Psoas muscle (tissue), 7 donors: ENCODE measurements at regions not wholly inside any gene's neighbourhood (a gene's known extent, or its start where the extent isn't known, plus 50 kb on each side); places are given as distances from the start of the nearest gene placed in this dataset.
"Not testable (repeated sequence)": the region's sequence is repeated elsewhere in the genome, so short reads cannot be mapped to it uniquely, and the experiment has no call there.

Experiments used
- ATAC-seq, 4 donors: fragments of 200-7000 bp; cut with Tn5 transposase; one replicate each; pipeline ENCODE4 v1.9.1; 2020; ENCODE audit warnings: moderate library complexity in 3 of 4, mild to moderate bottlenecking in 2 of 4
- DNase-seq, 2 donors: peaks; one replicate each; pipeline ENCODE4 v3.0.0-alpha.2; 2020
- H3K27ac ChIP-seq: fragments of 200-600 bp; one replicate; pipeline ENCODE4 v1.8.0; 2022
- H3K27me3 ChIP-seq, 3 donors: fragments of 200-600 bp in 1 of 3; one replicate each; pipeline versions ENCODE4 v1.6.1 to v1.8.0; 2013 to 2022; ENCODE audit warnings: low read length in 2 of 3, mild to moderate bottlenecking in 2 of 3, moderate library complexity in 1 of 3; ENCODE audit not compliant: insufficient read depth in 3 of 3
- H3K36me3 ChIP-seq, 2 donors: fragments of 200-600 bp in 1 of 2; one replicate each; pipeline versions ENCODE4 v1.6.1 to v1.8.0; 2013 to 2022; ENCODE audit warnings: low read depth in 1 of 2, mild to moderate bottlenecking in 1 of 2, moderate library complexity in 1 of 2; ENCODE audit not compliant: insufficient read depth in 1 of 2
- H3K4me1 ChIP-seq: fragments of 200-600 bp; one replicate; pipeline ENCODE4 v1.8.0; 2022
- H3K4me3 ChIP-seq: fragments of 200-600 bp; one replicate; pipeline ENCODE4 v1.8.0; 2022; ENCODE audit warnings: mild to moderate bottlenecking
- H3K9me3 ChIP-seq: fragments of 200-600 bp; one replicate; pipeline ENCODE4 v1.8.0; 2022
- WGBS, 3 donors: extraction: QIAGEN DNeasy Blood & Tissue Kit; methylation state at CpG; one replicate each; pipeline versions ENCODE4 v1.1.6 to v1.1.7; 2013; 5-methylcytosine and 5-hydroxymethylcytosine counted together
- intact Hi-C, 2 donors: fragments of 100-400 bp; cut with DNase I; formaldehyde crosslinking; loops; one replicate each; pipeline versions ENCODE4 v1.11.0 to v1.14.2; 2022
- TF ChIP-seq, protein P1 (sequence below): fragments of 200-600 bp; IDR thresholded peaks from one replicate; pipeline ENCODE4 v1.8.0; 2022; ENCODE audit warnings: antibody characterized with exemption
- donor health status: healthy with polysubstance abuse.
- donor health status: DM: no; HTN: no; CAD: no; lungs with moderate emphysema.
- donor health status: Bipolar disorder and iron deficiency.
- donor health status: healthy.
- donor health status: DM: yes; HTN: yes; CAD: no.
- donor health status: DM: no; HTN: no; CAD: no.
- donor health status: DM: yes; HTN: yes; CAD: no.

DNA sequence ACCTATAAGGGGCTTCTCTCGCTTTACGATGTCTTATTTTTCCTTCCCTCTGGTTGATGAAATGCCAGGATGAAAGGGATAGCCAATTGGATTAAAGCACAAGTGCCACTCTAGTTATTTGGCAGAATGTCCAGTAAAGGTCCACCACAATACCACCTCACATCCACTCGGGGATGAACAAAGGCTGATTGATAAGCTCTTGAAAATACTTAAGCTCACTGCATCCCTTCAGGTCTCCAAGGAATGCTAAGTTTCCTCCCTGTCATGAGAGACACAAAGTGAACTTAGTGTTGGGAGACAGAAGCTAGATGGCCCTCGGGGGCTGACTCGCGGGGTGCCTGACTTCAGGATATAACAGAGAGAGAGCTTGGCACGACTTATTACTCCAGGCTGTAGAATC lies 185.9 kb upstream of the ZNF644 start:
- DNase-seq, H3K27me3 ChIP-seq, ATAC-seq, H3K4me1 ChIP-seq, intact Hi-C loops, H3K27ac ChIP-seq, H3K9me3 ChIP-seq, H3K36me3 ChIP-seq, H3K4me3 ChIP-seq: not testable (repeated sequence)
- 85% methylated on average over 7 of the region's 7 CpGs for WGBS, 3 donors

DNA sequence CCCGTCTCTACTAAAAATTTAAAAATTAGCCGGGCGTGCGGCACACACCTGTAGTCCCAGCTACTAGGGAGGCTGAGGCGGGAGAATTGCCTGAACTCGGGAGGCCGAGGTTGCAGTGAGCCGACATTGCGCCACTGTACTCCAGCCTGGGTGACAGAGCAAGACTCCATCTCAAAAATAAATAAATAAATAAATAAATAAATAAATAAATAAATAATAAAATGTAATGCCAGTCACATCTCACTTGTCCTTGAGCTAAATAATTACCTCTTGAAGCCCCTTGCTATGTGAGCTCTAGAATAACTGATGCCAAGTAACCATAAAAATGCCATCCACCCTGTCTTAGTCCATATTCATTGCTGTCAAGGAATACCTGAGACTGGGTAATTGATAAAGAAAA lies 182.3 kb upstream of the ZNF644 start:
- DNase-seq, H3K36me3 ChIP-seq, H3K27ac ChIP-seq, H3K9me3 ChIP-seq, H3K27me3 ChIP-seq, ATAC-seq, H3K4me3 ChIP-seq, intact Hi-C loops, H3K4me1 ChIP-seq: not testable (repeated sequence)
- WGBS, 3 donors, result 97 to 98% (median 97%) methylated on average over 9 of the region's 9 CpGs

DNA sequence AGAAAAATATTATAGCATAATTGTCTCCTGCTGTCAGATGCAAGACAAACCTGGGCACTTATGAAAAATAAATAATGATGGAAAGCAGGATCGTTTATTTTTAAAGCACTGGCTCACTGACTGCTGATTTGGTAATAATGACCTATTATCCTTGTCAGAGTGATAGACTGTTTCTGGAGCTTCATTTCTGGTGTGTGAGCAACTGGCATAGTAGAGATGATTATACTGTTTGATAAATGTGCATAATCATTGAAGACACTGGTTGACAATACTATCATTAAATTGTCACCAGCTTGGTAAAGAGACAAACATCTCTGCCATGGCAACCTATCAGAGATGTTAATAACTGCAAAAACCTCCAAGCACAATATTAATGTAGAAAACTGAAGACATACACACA lies 179.9 kb upstream of the ZNF644 start:
- intact Hi-C loops, result no loop called here
- ATAC-seq, result no peak
- no peaks in the 10 kb centered on the region for H3K9me3 ChIP-seq
- H3K4me3 ChIP-seq, result no peak overlapping the region
- H3K27ac ChIP-seq, result no peak overlapping the region
- no peaks in the 10 kb centered on the region for H3K36me3 ChIP-seq
- TF ChIP-seq, protein P1, sequence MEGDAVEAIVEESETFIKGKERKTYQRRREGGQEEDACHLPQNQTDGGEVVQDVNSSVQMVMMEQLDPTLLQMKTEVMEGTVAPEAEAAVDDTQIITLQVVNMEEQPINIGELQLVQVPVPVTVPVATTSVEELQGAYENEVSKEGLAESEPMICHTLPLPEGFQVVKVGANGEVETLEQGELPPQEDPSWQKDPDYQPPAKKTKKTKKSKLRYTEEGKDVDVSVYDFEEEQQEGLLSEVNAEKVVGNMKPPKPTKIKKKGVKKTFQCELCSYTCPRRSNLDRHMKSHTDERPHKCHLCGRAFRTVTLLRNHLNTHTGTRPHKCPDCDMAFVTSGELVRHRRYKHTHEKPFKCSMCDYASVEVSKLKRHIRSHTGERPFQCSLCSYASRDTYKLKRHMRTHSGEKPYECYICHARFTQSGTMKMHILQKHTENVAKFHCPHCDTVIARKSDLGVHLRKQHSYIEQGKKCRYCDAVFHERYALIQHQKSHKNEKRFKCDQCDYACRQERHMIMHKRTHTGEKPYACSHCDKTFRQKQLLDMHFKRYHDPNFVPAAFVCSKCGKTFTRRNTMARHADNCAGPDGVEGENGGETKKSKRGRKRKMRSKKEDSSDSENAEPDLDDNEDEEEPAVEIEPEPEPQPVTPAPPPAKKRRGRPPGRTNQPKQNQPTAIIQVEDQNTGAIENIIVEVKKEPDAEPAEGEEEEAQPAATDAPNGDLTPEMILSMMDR, result no peak
- DNase-seq, result no peak
- H3K27me3 ChIP-seq, result no peaks in the 10 kb centered on the region
- 70 to 84% (median 80%) methylated on average over 1 of the region's 1 CpG for WGBS, 3 donors
- H3K4me1 ChIP-seq, result no peaks in the 10 kb centered on the region

DNA sequence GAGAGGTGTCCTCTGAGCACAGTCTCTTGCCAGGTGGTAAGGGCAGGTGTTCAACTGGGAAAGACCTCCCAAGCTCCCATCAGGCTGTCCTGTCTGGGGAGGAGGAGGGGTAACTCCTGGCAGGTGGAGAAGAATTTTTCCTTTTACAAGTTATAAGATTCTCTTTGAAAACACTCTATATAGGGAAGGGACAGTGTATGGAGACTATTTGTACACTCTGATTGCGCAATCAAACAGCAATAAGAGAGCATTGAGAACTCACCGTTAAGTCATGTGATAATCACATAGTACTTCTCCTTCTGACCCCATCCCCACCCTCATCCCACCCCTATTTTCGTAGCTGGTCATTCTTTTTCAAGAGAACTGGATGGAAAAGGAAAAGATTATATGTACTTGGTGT lies 179.3 kb upstream of the ZNF644 start:
- no peaks in the 10 kb centered on the region for H3K36me3 ChIP-seq
- WGBS, 3 donors, result 66 to 68% (median 68%) methylated on average over 3 of the region's 3 CpGs
- no peaks in the 10 kb centered on the region for H3K9me3 ChIP-seq
- H3K4me1 ChIP-seq, result no peaks in the 10 kb centered on the region
- intact Hi-C loops, result no loop called here
- ATAC-seq, result no peak
- TF ChIP-seq, protein P1, result no peak
- H3K27ac ChIP-seq, result no peak overlapping the region
- no peaks in the 10 kb centered on the region for H3K27me3 ChIP-seq
- DNase-seq, result no peak
- H3K4me3 ChIP-seq, result no peak overlapping the region

DNA sequence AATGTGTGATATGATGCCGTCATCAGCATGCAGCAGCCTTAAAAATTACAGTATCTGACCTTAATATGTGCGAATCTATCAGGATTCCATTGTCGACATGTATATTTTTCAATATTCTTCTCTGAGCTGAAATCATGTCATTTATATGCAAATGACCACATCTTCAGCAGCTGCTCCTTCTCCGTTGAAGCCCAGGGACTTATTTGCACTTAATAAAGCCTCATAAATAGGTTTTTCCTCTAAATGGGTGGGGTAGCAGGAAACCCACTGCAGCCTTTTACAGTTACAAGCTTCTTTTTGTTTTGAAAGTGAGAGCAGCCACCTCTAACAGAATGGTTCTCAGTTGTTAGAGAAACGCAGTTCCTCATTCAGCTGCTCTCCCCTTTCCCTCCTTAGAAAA lies 178.8 kb upstream of the ZNF644 start:
- ATAC-seq (no peak), DNase-seq (no peak)
- H3K27me3 ChIP-seq, result no peaks in the 10 kb centered on the region
- TF ChIP-seq, protein P1, result no peak
- no peaks in the 10 kb centered on the region for H3K9me3 ChIP-seq
- intact Hi-C loops, result no loop called here
- H3K36me3 ChIP-seq, result no peaks in the 10 kb centered on the region
- no peak overlapping the region for H3K27ac ChIP-seq
- H3K4me1 ChIP-seq, result no peaks in the 10 kb centered on the region
- H3K4me3 ChIP-seq, result no peak overlapping the region
- 59 to 63% (median 60%) methylated on average over 5 of the region's 5 CpGs for WGBS, 3 donors

DNA sequence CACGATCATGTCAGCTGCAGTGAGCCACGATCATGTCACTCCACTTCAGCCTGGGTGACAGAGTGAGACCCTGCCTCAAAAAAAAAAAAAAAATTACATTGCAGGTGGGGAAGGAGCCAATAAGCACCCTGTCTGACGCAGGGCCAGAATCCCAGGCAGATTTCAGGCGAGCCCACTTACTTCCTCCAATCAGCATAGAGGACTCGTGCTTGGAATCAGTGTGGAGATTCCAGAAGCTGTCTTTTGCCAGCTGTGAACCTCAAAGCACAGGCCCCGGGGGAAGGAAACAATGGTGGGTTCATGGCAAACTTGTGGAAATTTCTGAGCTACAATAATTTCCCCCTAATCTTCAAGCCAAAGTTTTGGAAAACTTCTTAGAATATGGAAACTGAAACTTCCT lies 178.2 kb upstream of the ZNF644 start:
- Histone ChIP-seq H3K9me3 (no peaks in the 10 kb centered on the region), H3K4me3 (no peak overlapping the region), H3K27ac (no peak overlapping the region), H3K4me1 (no peaks in the 10 kb centered on the region), H3K27me3 (no peaks in the 10 kb centered on the region), H3K36me3 (no peaks in the 10 kb centered on the region)
- intact Hi-C loops, result no loop called here
- DNase-seq (no peak), ATAC-seq (no peak)
- WGBS, 3 donors, result 49 to 65% (median 63%) methylated on average over 6 of the region's 6 CpGs
- TF ChIP-seq, protein P1, result no peak
